ENCODE measurements at regions not wholly inside any gene's neighbourhood (a gene's known extent, or its start where the extent isn't known, plus 50 kb on each side); places are given as distances from the start of the nearest gene placed in this dataset.

DNA sequence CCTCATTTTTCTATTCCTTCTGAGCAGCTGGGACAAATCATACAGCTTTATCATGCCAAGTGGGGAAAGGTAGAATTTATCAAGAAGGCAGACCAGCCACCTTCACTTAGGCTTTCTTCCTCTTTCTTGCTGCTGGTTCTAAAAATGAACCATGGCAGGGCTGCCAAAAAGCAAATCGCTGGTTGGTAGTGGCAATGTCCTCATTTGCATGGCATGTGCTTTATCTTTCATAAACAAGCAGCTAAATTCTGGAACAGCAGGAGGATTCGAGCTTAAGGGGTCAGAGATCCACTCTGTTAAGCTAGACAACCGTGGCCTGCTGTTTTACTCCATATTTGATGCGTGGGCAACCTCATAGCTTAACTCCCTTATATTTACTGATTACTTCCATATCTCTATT lies 91.3 kb downstream of the RPE65 start:
- Histone ChIP-seq H4K20me1 (ENCODE audit: insufficient read depth) (no peaks in the 10 kb centered on the region), H3F3A (ENCODE audit: insufficient read depth) (no peaks in the 10 kb centered on the region), H3K9ac (no peak overlapping the region), H3K4me2 (ENCODE audit: unreplicated experiment) (no peak overlapping the region), H3K79me2 (ENCODE audit: insufficient read depth) (no peaks in the 10 kb centered on the region), H3K4me1 (ENCODE audit: insufficient read depth) (peaks cover 11% of the 10 kb centered on the region; the same call in 1 of the 2 replicates), H3K4me3 (no peak overlapping the region), H3K27ac (no peak overlapping the region), H3K36me3 (ENCODE audit: low read depth) (no peaks in the 10 kb centered on the region), H2AFZ (no peak overlapping the region), H3K9me3 (ENCODE audit: low read depth) (no peaks in the 10 kb centered on the region), H3K27me3 (replicated peaks; ENCODE audit: insufficient read depth) (no peaks in the 10 kb centered on the region), H3K9me2 (ENCODE audit: insufficient read depth) (no peaks in the 10 kb centered on the region)
- no peak for TF ChIP-seq EZH2 (IDR thresholded peaks at IDR 0.05; ENCODE audit: insufficient read depth, poor library complexity, severe bottlenecking)
- WGBS, 2 experiments (ENCODE audit: low coverage in 1 of 2, low lambda C conversion rate in 2 of 2, missing lambda C conversion rate in 2 of 2): 37 to 48% methylated on average over 4 of the region's 4 CpGs
- DNase-seq: no peak
- in situ Hi-C loops (cut with MboI): no loop called here

DNA sequence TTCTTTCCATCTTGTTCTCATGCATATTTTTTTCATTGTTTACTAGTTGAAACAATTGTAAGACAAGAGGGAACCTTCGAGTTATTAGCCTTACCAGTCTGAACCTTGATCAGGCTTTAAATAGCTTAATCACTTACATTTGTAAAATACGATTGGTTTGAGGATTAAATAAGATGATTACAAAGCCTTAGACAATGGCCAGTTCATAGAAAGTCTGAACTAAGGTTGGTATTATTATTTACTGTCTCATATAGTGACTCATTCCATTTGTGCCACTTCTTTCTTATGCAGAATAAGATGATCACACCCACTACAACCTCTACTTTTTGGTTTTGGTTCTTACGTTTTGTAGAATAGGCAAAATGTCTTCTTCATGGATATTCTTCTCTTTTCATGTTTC lies 94.1 kb downstream of the RPE65 start:
- Histone ChIP-seq H3K9ac (no peak overlapping the region), H3K9me3 (ENCODE audit: low read depth) (no peaks in the 10 kb centered on the region), H3K4me3 (no peak overlapping the region), H3K27ac (no peak overlapping the region), H4K20me1 (ENCODE audit: insufficient read depth) (no peaks in the 10 kb centered on the region), H3K79me2 (ENCODE audit: insufficient read depth) (no peaks in the 10 kb centered on the region), H3K27me3 (replicated peaks; ENCODE audit: insufficient read depth) (no peaks in the 10 kb centered on the region), H2AFZ (no peak overlapping the region), H3K4me2 (ENCODE audit: unreplicated experiment) (no peak overlapping the region), H3F3A (ENCODE audit: insufficient read depth) (no peaks in the 10 kb centered on the region), H3K36me3 (ENCODE audit: low read depth) (no peaks in the 10 kb centered on the region), H3K4me1 (ENCODE audit: insufficient read depth) (peaks cover 11% of the 10 kb centered on the region; the same call in 1 of the 2 replicates), H3K9me2 (ENCODE audit: insufficient read depth) (no peaks in the 10 kb centered on the region)
- in situ Hi-C loops (cut with MboI): no loop called here
- TF ChIP-seq EZH2 (IDR thresholded peaks at IDR 0.05; ENCODE audit: insufficient read depth, poor library complexity, severe bottlenecking): no peak
- no peak for TF ChIP-seq EZH2phosphoT487 (IDR thresholded peaks at IDR 0.05; ENCODE audit: insufficient read depth, low read depth)
- WGBS, 2 experiments (ENCODE audit: low coverage in 1 of 2, low lambda C conversion rate in 2 of 2, missing lambda C conversion rate in 2 of 2): 74 to 75% methylated on average over 3 of the region's 3 CpGs
- no peak for DNase-seq

DNA sequence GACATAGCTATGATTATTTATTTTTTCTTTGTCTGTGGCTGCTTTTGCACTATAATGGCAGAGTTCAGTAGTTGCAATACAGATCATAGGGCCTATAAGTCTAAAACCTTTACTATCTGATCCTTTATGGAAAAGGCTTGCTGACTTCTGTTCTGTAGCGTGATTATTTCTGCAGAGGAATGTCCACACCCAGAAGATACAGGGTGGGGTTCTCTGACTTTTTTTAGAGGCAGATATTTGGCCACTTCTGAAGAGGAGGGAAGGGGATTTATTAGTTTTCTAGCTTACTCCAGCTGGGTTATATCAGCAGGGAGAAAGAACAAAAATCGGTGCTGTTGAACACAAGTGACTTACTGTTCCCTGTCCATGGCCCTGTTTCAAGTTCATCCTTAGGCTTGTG lies 97.6 kb downstream of the RPE65 start:
- Histone ChIP-seq H3K79me2 (ENCODE audit: insufficient read depth) (no peaks in the 10 kb centered on the region), H2AFZ (no peak overlapping the region), H3K27me3 (replicated peaks; ENCODE audit: insufficient read depth) (no peaks in the 10 kb centered on the region), H3K9ac (no peak overlapping the region), H3K9me3 (ENCODE audit: low read depth) (no peaks in the 10 kb centered on the region), H3K9me2 (ENCODE audit: insufficient read depth) (no peaks in the 10 kb centered on the region), H4K20me1 (ENCODE audit: insufficient read depth) (no peaks in the 10 kb centered on the region), H3K4me1 (ENCODE audit: insufficient read depth) (no peaks in the 10 kb centered on the region), H3K36me3 (ENCODE audit: low read depth) (no peaks in the 10 kb centered on the region), H3K4me2 (ENCODE audit: unreplicated experiment) (no peak overlapping the region), H3K4me3 (no peak overlapping the region), H3K27ac (no peak overlapping the region), H3F3A (ENCODE audit: insufficient read depth) (no peaks in the 10 kb centered on the region)
- no peak for DNase-seq
- TF ChIP-seq EZH2phosphoT487 (IDR thresholded peaks at IDR 0.05; ENCODE audit: insufficient read depth, low read depth) (no peak), EZH2 (IDR thresholded peaks at IDR 0.05; ENCODE audit: insufficient read depth, poor library complexity, severe bottlenecking) (no peak)
- in situ Hi-C loops (cut with MboI): no loop called here
- 51 to 53% methylated on average over 2 of the region's 2 CpGs for WGBS, 2 experiments (ENCODE audit: low coverage in 1 of 2, low lambda C conversion rate in 2 of 2, missing lambda C conversion rate in 2 of 2)

DNA sequence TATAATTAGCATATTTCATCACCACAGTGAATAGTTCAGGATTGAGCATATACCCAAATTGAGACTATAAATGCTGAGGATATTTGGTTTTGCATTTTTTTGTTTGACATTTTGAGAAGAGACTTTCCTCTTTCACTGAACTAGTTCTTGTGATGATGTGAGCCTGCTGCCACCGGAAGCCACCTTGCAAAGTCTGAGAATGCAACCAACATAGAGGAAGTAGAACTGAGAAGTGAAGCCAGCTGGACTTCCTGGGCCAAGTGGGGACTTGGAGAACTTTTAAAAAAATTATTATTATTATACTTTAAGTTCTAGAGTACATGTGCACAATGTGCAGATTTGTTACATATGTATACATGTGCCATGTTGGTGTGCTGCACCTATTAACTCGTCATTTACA lies 102.3 kb downstream of the RPE65 start:
- no peaks in the 10 kb centered on the region for H4K20me1 ChIP-seq (ENCODE audit: insufficient read depth)
- H3K9me2 ChIP-seq (ENCODE audit: insufficient read depth): no peaks in the 10 kb centered on the region
- no peaks in the 10 kb centered on the region for H3K27me3 ChIP-seq (replicated peaks; ENCODE audit: insufficient read depth)
- H3K9me3 ChIP-seq (ENCODE audit: low read depth): no peaks in the 10 kb centered on the region
- H3K4me3 ChIP-seq: no peak overlapping the region
- H3F3A ChIP-seq (ENCODE audit: insufficient read depth): no peaks in the 10 kb centered on the region
- no peaks in the 10 kb centered on the region for H3K36me3 ChIP-seq (ENCODE audit: low read depth)
- in situ Hi-C loops (cut with MboI): loop anchor here (10.0 to 25.0 kb wide), 2 partner anchors 493 to 810 kb away; no protein-coding TSS in a partner anchor
- no peak for TF ChIP-seq EZH2 (IDR thresholded peaks at IDR 0.05; ENCODE audit: insufficient read depth, poor library complexity, severe bottlenecking)
- H3K4me2 ChIP-seq (ENCODE audit: unreplicated experiment): no peak overlapping the region
- H2AFZ ChIP-seq: no peak overlapping the region
- no peak overlapping the region for H3K27ac ChIP-seq
- no peak overlapping the region for H3K9ac ChIP-seq
- no peak for DNase-seq
- 85 to 100% methylated on average over 1 to 2 of the region's 2 CpGs for WGBS, 2 experiments (ENCODE audit: low coverage in 1 of 2, low lambda C conversion rate in 2 of 2, missing lambda C conversion rate in 2 of 2)
- no peaks in the 10 kb centered on the region for H3K79me2 ChIP-seq (ENCODE audit: insufficient read depth)
- H3K4me1 ChIP-seq (ENCODE audit: insufficient read depth): no peaks in the 10 kb centered on the region

DNA sequence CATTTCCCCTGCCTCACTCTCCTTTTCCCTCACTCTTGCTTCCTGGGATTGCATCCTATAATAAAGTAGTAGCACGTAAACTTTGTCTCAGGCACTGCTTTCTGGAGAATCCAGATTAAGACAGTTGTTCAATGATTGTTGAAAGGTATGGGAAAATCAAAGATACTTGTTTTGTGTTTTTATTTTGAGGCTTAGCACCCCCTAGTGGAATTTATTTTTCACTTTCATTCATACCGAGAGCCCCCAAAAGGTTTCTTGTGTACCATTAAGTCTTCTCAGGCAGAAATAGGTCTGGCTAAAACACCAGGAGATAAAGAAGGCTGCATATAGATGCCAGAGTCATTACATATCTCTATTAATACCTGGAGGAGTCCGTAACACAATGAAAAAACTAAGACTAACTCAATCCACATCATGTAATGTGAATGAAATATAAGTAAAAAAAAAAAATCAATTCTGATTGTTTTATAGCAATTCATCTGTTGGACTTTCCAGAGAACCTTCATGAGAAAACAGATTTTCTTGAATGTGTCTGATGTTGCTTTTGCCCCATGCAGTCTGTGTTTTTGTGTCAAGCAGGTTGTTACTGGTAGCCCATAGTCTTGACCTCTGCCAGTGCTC lies 103.5 kb downstream of the RPE65 start:
- Histone ChIP-seq H3K4me1 (ENCODE audit: insufficient read depth) (no peaks in the 10 kb centered on the region), H3K9me2 (ENCODE audit: insufficient read depth) (no peaks in the 10 kb centered on the region), H3F3A (ENCODE audit: insufficient read depth) (no peaks in the 10 kb centered on the region), H2AFZ (no peak overlapping the region), H3K9me3 (ENCODE audit: low read depth) (no peaks in the 10 kb centered on the region), H3K4me2 (ENCODE audit: unreplicated experiment) (no peak overlapping the region), H3K27ac (no peak overlapping the region), H3K79me2 (ENCODE audit: insufficient read depth) (no peaks in the 10 kb centered on the region), H3K36me3 (ENCODE audit: low read depth) (no peaks in the 10 kb centered on the region), H3K9ac (no peak overlapping the region), H3K4me3 (no peak overlapping the region), H4K20me1 (ENCODE audit: insufficient read depth) (no peaks in the 10 kb centered on the region), H3K27me3 (replicated peaks; ENCODE audit: insufficient read depth) (no peaks in the 10 kb centered on the region; the same call in 1 of the 2 replicates)
- in situ Hi-C loops (cut with MboI): loop anchor here (10.0 to 25.0 kb wide), 2 partner anchors 491 to 809 kb away; no protein-coding TSS in a partner anchor
- TF ChIP-seq EZH2phosphoT487 (IDR thresholded peaks at IDR 0.05; ENCODE audit: insufficient read depth, low read depth): no peak
- TF ChIP-seq EZH2 (IDR thresholded peaks at IDR 0.05; ENCODE audit: insufficient read depth, poor library complexity, severe bottlenecking): no peak
- DNase-seq: peak; percentile 49
- WGBS, 2 experiments (ENCODE audit: low coverage in 1 of 2, low lambda C conversion rate in 2 of 2, missing lambda C conversion rate in 2 of 2): 27 to 40% methylated on average over 3 of the region's 3 CpGs
